Stomach (tissue), 8 donors: ENCODE measurements at regions not wholly inside any gene's neighbourhood (a gene's known extent, or its start where the extent isn't known, plus 50 kb on each side); places are given as distances from the start of the nearest gene placed in this dataset.

Source experiments
- DNase-seq, 2 donors: peaks; one replicate each; pipeline versions ENCODE4 v3.0.0 to v3.0.0-alpha.2; 2013 to 2019
- H3K27ac ChIP-seq, 5 donors: fragments of 200-600 bp in 4 of 5; sonication (generic) in 4 of 5; one replicate each; pipeline ENCODE4 v1.5.1; 2013 to 2019; ENCODE audit warnings: mild to moderate bottlenecking in 1 of 5, moderate library complexity in 1 of 5
- H3K27me3 ChIP-seq, 3 donors: fragments of 200-600 bp; sonication (generic); one replicate each; pipeline ENCODE4 v1.5.1; 2017 to 2019; ENCODE audit warnings: mixed run types in 1 of 3
- H3K36me3 ChIP-seq, 4 donors: fragments of 200-600 bp; sonication (generic); 1 replicate in 3 of 4; 2 replicates in 1 of 4; pipeline ENCODE4 v1.5.1; 2016 to 2019
- H3K4me1 ChIP-seq, 4 donors: fragments of 200-600 bp; sonication (generic); one replicate each; pipeline ENCODE4 v1.5.1; 2016 to 2019
- H3K4me3 ChIP-seq, 4 donors: fragments of 200-600 bp; sonication (generic) in 3 of 4; one replicate each; pipeline ENCODE4 v1.5.1; 2016 to 2019; ENCODE audit warnings: mild to moderate bottlenecking in 1 of 4
- H3K9me3 ChIP-seq, 4 donors: fragments of 200-600 bp; sonication (generic); one replicate each; pipeline ENCODE4 v1.5.1; 2016 to 2019
- EP300 ChIP-seq: sonication (generic); formaldehyde crosslinking; IDR thresholded peaks from one replicate; pipeline ENCODE4 v1.6.1; 2017; ENCODE audit warnings: antibody characterized with exemption
- POLR2A ChIP-seq, 4 donors: fragments of 450-650 bp; IDR thresholded peaks; one replicate each; pipeline ENCODE4 v1.6.1; 2016; ENCODE audit warnings: antibody characterized with exemption in 4 of 4, control low read depth in 2 of 4, mild to moderate bottlenecking in 1 of 4, moderate library complexity in 1 of 4
- POLR2AphosphoS5 ChIP-seq, 3 donors: sonication (generic); formaldehyde crosslinking; IDR thresholded peaks; one replicate each; pipeline ENCODE4 v1.6.1; 2016; ENCODE audit warnings: antibody characterized with exemption in 3 of 3
- WGBS, 5 donors: extraction: QIAGEN DNeasy Blood & Tissue Kit in 3 of 5; methylation state at CpG; one replicate each; pipeline versions ENCODE4 v1.1.5 to v1.1.7; 2013 to 2018; 5-methylcytosine and 5-hydroxymethylcytosine counted together
- intact Hi-C: fragments of 100-400 bp; cut with DNase I; formaldehyde crosslinking; loops from one replicate; pipeline ENCODE4 v1.15.1; 2023; ENCODE audit warnings: low total_unique reads
- TF ChIP-seq, protein P1 (sequence below), 7 experiments: fragments of 450-650 bp in 4 of 7; fragments of 200-600 bp in 3 of 7; sonication (generic) in 3 of 7; IDR thresholded peaks; one replicate each; pipeline ENCODE4 v1.5.1; 2016 to 2019; ENCODE audit warnings: antibody characterized with exemption in 7 of 7, control low read depth in 2 of 7, mild to moderate bottlenecking in 1 of 7
- donor health status: healthy with polysubstance abuse.
- donor health status: Bipolar disorder and iron deficiency.
- donor health status: healthy.

DNA sequence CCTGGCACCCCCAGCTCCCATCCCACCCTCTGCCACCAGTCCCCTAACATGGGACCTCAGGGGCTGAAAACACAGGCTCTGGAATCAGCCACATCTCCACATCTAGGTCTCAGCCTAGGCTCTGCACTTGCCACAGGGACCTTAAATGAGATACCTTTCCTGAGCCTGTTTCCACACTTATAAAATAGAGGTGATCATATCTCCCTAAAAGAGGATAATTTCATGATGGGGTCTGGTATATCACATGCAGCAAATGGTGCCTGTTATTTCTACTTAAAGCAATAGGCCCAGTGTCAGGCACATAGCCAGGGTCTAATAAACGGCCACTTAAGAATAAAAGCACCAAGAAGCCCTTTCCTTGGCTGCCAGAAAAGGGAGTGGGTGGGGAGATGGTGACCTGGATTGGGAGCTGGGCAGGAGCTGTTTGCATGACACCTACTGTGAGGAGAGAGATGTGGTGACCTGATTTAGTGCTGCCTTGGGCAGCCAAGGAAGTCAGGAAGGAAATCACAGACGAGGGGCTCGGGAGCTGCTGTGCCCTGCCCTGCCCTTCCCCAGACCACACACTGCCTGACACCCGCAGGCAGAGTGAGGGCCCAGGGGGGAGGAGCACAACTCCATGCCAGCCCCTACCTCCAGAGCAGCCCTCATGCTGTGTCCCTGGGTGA, 71.2 kb downstream of the IRF2BPL start:
- WGBS, 5 donors, result 22 to 29% (median 23%) methylated on average over 4 of the region's 4 CpGs
- H3K9me3 ChIP-seq, result no peaks in the 10 kb centered on the region
- DNase-seq, result peak in 1 of 2 donors; percentile 41
- TF ChIP-seq, protein P1, sequence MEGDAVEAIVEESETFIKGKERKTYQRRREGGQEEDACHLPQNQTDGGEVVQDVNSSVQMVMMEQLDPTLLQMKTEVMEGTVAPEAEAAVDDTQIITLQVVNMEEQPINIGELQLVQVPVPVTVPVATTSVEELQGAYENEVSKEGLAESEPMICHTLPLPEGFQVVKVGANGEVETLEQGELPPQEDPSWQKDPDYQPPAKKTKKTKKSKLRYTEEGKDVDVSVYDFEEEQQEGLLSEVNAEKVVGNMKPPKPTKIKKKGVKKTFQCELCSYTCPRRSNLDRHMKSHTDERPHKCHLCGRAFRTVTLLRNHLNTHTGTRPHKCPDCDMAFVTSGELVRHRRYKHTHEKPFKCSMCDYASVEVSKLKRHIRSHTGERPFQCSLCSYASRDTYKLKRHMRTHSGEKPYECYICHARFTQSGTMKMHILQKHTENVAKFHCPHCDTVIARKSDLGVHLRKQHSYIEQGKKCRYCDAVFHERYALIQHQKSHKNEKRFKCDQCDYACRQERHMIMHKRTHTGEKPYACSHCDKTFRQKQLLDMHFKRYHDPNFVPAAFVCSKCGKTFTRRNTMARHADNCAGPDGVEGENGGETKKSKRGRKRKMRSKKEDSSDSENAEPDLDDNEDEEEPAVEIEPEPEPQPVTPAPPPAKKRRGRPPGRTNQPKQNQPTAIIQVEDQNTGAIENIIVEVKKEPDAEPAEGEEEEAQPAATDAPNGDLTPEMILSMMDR (IDR thresholded peaks at IDR 0.05), result no peak
- TF ChIP-seq POLR2A (IDR thresholded peaks at IDR 0.05), result no peak
- TF ChIP-seq EP300, result no peak
- TF ChIP-seq POLR2AphosphoS5 (IDR thresholded peaks at IDR 0.05), result no peak
- H3K27ac ChIP-seq, result peak overlapping the region; percentile 94 to 98 (median 95)
- intact Hi-C loops, result no loop called here
- H3K27me3 ChIP-seq, result no peaks in the 10 kb centered on the region
- H3K4me1 ChIP-seq, result peaks cover 54 to 89% (median 71%) of the 10 kb centered on the region in 4 donors
- no peaks in the 10 kb centered on the region for H3K36me3 ChIP-seq
- H3K4me3 ChIP-seq, result peak overlapping the region in 1 of 4 donors; percentile 41

DNA sequence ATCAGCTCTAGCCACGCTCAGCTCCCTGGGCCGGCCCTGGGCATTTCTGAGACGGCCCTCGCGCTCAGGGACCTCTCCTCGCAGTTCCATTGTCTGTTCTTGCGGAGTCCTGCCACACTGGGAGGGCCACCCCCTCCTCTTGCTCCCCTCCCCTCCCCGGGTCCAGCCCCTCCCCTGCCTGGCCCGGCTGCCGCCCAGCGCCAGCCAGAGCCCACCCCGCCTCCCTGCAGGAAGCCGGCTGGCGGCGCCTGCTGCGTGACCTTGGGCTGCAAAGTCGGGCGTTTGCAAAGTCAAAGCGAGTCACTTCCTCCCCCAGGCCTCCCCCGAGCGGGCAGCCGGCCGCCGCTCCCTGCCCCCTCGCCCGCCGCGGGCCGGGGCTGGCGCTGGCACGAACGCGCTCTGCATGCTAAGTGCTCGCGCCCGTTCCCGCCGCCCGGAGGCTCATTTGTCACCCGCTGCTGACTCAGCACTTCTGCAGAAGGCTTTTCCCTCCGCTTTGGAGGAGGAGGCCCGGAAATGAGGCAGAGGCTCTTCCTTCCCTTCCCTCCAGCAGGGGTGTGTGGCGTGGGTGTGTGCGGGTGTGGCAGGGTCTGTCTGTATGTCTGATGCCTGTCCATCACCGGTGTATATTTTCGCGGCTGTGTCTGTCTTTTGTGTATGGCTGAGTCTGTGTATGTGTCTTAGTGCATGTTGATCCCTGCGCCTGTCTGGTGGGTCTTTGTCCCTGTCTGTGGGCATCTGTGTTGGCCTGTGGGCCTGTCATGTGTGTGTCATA, 72.0 kb downstream of the IRF2BPL start:
- WGBS, 5 donors, result 0 to 3% (median 2%) methylated on average over 36 to 48 of the region's 48 CpGs
- TF ChIP-seq, protein P1 (IDR thresholded peaks at IDR 0.05), result peak in 2 of 7 experiments; percentile 9 to 34
- TF ChIP-seq POLR2A (IDR thresholded peaks at IDR 0.05), result no peak
- peak; percentile 86 to 90 (median 87) for TF ChIP-seq POLR2AphosphoS5 (IDR thresholded peaks at IDR 0.05)
- TF ChIP-seq EP300, result peak; percentile 21
- H3K36me3 ChIP-seq, result no peaks in the 10 kb centered on the region
- intact Hi-C loops, result no loop called here
- DNase-seq, result peak; percentile 93 to 97
- no peaks in the 10 kb centered on the region for H3K27me3 ChIP-seq
- peaks cover 50 to 85% (median 64%) of the 10 kb centered on the region in 4 donors for H3K4me1 ChIP-seq
- no peaks in the 10 kb centered on the region for H3K9me3 ChIP-seq
- peak overlapping the region; percentile 94 to 98 (median 95) for H3K27ac ChIP-seq
- H3K4me3 ChIP-seq, result peak overlapping the region; percentile 38 to 45 (median 41)

DNA sequence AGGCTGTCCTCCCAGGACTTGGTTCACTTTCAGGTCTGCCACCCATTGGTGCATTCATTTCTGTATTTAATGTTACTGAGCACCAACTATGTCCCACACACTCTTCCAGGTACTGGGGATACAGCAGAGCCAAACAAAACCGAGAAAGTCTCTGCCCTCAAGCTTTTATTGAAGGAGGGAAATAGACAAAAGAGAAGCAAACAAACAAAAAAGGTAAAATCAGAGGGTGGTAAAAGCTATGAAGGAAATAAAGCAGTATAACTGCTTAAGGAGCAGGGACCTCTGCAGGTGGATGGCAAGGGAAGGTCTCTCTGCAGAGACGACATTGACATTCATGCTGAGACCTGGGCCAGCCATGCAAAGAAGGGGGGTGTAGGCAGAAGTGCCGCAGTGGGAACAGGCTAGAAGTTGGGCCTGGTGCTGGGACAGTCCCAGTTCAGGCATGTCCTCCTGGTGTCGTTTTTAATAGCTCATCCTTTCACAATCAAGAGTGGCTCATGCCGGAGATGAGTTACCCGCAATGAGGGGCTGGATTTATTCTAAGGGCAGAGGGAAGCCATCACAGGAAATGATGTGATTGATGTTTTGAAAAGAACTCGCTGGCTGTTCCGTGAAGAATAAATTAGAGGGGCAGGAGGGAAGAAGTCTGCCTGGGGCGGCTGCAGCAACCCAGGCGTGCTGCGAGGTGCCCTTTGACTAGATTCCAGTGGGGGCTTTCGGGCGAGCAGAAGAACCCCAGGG, 72.8 kb downstream of the IRF2BPL start:
- Histone ChIP-seq H3K9me3 (no peaks in the 10 kb centered on the region), H3K4me3 (peak overlapping the region; percentile 38 to 45 (median 41)), H3K36me3 (no peaks in the 10 kb centered on the region), H3K4me1 (peaks cover 46 to 85% (median 63%) of the 10 kb centered on the region in 4 donors), H3K27me3 (no peaks in the 10 kb centered on the region), H3K27ac (peak overlapping the region; percentile 94 to 98 (median 95))
- no peak for DNase-seq
- intact Hi-C loops, result no loop called here
- WGBS, 5 donors, result 12 to 18% (median 15%) methylated on average over 13 of the region's 13 CpGs
- TF ChIP-seq EP300 (no peak), POLR2AphosphoS5 (IDR thresholded peaks at IDR 0.05) (peak in 2 of 3 donors; percentile 6 to 10), POLR2A (IDR thresholded peaks at IDR 0.05) (no peak)
- TF ChIP-seq, protein P1 (IDR thresholded peaks at IDR 0.05), result no peak
